Ovary (tissue), 3 donors: ENCODE measurements at regions not wholly inside any gene's neighbourhood (a gene's known extent, or its start where the extent isn't known, plus 50 kb on each side); places are given as distances from the start of the nearest gene placed in this dataset.

Experiments used
- CTCF ChIP-seq, 3 donors: fragments of 450-650 bp in 2 of 3; fragments of 200-600 bp in 1 of 3; IDR thresholded peaks; one replicate each; pipeline versions ENCODE4 v1.5.1 to v1.8.0; 2016 to 2022; ENCODE audit warnings: antibody characterized with exemption in 3 of 3, mild to moderate bottlenecking in 1 of 3
- EP300 ChIP-seq: sonication (generic); formaldehyde crosslinking; IDR thresholded peaks from one replicate; pipeline ENCODE4 v1.6.1; 2017; ENCODE audit warnings: antibody characterized with exemption
- POLR2A ChIP-seq: fragments of 450-650 bp; IDR thresholded peaks from one replicate; pipeline ENCODE4 v1.6.1; 2017; ENCODE audit warnings: antibody characterized with exemption, mild to moderate bottlenecking, moderate library complexity
- donor health status: DM: no; HTN: no; CAD: no.

- TF ChIP-seq CTCF (IDR thresholded peaks at IDR 0.05) (no peak), EP300 (no peak), POLR2A (no peak)
These were observed 185.4 kb upstream of the GRIK2 start for GRCh38 chr6:101208152-101208551.
